Upper lobe of right lung (tissue), 1 donor: ENCODE measurements at regions not wholly inside any gene's neighbourhood (a gene's known extent, or its start where the extent isn't known, plus 50 kb on each side); places are given as distances from the start of the nearest gene placed in this dataset.
A peak's percentile ranks its signal among the peaks of the same experiment; 100 is the strongest.

Experiments
- ATAC-seq: fragments of 200-7000 bp; cut with Tn5 transposase; one replicate; pipeline ENCODE4 v1.9.1; 2020; ENCODE audit warnings: mild to moderate bottlenecking, moderate library complexity
- DNase-seq: peaks from one replicate; pipeline ENCODE4 v3.0.0-alpha.2; 2020
- H3K27ac ChIP-seq: fragments of 200-600 bp; one replicate; pipeline ENCODE4 v1.8.0; 2022
- H3K27me3 ChIP-seq: fragments of 200-600 bp; one replicate; pipeline ENCODE4 v1.8.0; 2022; ENCODE audit warnings: mild to moderate bottlenecking
- H3K36me3 ChIP-seq: fragments of 200-600 bp; one replicate; pipeline ENCODE4 v1.8.0; 2022
- H3K4me1 ChIP-seq: fragments of 200-600 bp; one replicate; pipeline ENCODE4 v1.8.0; 2022
- H3K4me3 ChIP-seq: fragments of 200-600 bp; one replicate; pipeline ENCODE4 v1.8.0; 2022; ENCODE audit warnings: mild to moderate bottlenecking
- H3K9me3 ChIP-seq: fragments of 200-600 bp; one replicate; pipeline ENCODE4 v1.8.0; 2022
- intact Hi-C: fragments of 100-400 bp; cut with DNase I; formaldehyde crosslinking; loops from one replicate; pipeline ENCODE4 v1.11.0; 2022
- TF ChIP-seq, protein P1 (sequence below): fragments of 200-600 bp; IDR thresholded peaks from one replicate; pipeline ENCODE4 v1.8.0; 2022; ENCODE audit warnings: antibody characterized with exemption
- donor health status: DM: no; HTN: yes; CAD: no; lungs with severe emphysema.

DNA sequence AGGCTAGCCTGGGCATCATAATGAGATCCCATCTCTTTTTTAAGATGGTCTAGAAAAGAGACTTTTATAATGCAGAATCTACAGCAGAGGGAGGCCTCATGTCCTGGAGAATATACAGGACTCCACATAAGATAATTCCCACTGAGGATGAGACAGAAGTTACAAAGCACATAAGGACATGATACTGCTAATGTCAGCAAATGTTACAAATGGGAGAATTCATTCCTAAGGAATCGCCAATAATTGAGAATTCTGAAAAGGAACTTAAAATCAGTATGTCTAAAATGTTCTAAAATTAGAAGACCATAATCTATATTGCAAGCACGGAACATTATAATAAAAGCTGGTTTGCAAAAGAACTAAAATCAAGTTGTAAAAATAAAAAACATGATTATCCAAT lies 131.6 kb upstream of the PKDCC start:
- intact Hi-C loops: no loop called here
- H3K27ac ChIP-seq: no peak overlapping the region
- no peaks in the 10 kb centered on the region for H3K9me3 ChIP-seq
- H3K4me3 ChIP-seq: no peak overlapping the region
- H3K36me3 ChIP-seq: no peaks in the 10 kb centered on the region
- ATAC-seq (no peak), DNase-seq (no peak)
- H3K27me3 ChIP-seq: no peaks in the 10 kb centered on the region
- no peaks in the 10 kb centered on the region for H3K4me1 ChIP-seq
- TF ChIP-seq, protein P1, sequence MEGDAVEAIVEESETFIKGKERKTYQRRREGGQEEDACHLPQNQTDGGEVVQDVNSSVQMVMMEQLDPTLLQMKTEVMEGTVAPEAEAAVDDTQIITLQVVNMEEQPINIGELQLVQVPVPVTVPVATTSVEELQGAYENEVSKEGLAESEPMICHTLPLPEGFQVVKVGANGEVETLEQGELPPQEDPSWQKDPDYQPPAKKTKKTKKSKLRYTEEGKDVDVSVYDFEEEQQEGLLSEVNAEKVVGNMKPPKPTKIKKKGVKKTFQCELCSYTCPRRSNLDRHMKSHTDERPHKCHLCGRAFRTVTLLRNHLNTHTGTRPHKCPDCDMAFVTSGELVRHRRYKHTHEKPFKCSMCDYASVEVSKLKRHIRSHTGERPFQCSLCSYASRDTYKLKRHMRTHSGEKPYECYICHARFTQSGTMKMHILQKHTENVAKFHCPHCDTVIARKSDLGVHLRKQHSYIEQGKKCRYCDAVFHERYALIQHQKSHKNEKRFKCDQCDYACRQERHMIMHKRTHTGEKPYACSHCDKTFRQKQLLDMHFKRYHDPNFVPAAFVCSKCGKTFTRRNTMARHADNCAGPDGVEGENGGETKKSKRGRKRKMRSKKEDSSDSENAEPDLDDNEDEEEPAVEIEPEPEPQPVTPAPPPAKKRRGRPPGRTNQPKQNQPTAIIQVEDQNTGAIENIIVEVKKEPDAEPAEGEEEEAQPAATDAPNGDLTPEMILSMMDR: no peak

DNA sequence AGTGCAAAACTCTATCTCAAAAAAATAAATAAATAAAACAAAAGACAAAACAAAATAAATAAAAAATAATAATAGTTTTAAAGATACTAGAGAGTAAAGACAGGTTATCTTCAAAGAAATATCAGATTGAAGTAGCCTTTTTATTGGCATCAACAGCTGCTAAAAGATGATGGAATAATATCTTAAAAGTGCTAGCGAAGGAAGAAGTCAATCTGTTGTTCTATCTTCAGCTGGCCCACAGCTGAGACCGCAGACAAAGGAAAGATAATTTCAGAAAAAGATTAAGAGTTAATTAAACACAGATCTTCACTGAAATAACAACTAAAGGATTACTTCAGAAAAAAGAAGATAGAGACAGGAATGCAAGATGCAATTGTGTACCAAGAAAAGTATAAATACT lies 130.2 kb upstream of the PKDCC start:
- H3K9me3 ChIP-seq: no peaks in the 10 kb centered on the region
- no peaks in the 10 kb centered on the region for H3K36me3 ChIP-seq
- H3K27ac ChIP-seq: no peak overlapping the region
- H3K4me1 ChIP-seq: no peaks in the 10 kb centered on the region
- TF ChIP-seq, protein P1: no peak
- intact Hi-C loops: no loop called here
- ATAC-seq (no peak), DNase-seq (no peak)
- H3K4me3 ChIP-seq: no peak overlapping the region
- H3K27me3 ChIP-seq: no peaks in the 10 kb centered on the region

DNA sequence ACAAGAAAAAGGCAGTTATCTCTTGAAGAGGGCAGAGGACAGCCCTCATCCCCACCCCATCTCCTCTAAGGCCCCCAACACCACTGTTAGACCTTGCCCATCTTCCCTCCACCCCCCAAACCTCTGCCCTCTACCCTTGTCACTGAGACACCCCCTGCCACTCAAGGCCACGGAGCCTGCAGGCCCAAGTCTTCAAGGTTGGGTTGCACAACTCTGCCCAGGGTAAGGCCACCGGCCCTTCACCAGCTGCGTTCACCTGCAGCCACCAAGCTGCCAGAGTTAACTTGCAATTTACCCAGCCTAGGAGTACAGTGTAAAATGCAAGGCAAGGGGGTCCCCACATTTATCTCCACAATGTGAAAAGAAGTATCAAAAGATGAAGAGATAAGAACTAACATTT lies 128.7 kb upstream of the PKDCC start:
- no peaks in the 10 kb centered on the region for H3K4me1 ChIP-seq
- no peak overlapping the region for H3K4me3 ChIP-seq
- no peaks in the 10 kb centered on the region for H3K27me3 ChIP-seq
- no peaks in the 10 kb centered on the region for H3K9me3 ChIP-seq
- ATAC-seq (no peak), DNase-seq (no peak)
- intact Hi-C loops: no loop called here
- TF ChIP-seq, protein P1: no peak
- H3K27ac ChIP-seq: no peak overlapping the region
- H3K36me3 ChIP-seq: no peaks in the 10 kb centered on the region

DNA sequence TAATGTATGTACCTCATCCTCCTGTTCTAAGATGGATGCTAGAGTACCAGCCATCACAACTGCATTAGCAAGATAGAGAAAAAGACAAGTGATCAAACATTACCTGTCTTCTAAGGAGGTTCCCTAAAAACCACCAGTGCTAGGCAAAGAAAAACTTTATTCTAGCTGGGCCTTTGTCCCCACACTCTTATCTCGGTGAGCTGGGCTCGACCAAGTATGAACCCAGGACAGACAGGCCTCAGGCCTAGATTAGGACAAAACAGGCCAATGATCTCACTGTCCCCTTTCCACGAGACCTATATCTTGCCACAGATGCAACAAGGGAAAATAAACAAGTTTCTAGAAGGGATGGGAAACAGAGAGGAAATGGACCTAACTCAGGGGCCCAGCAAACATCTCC lies 127.6 kb upstream of the PKDCC start:
- ATAC-seq: no peak
- Histone ChIP-seq H3K4me1 (no peaks in the 10 kb centered on the region), H3K27me3 (no peaks in the 10 kb centered on the region), H3K9me3 (no peaks in the 10 kb centered on the region), H3K27ac (no peak overlapping the region), H3K4me3 (no peak overlapping the region), H3K36me3 (no peaks in the 10 kb centered on the region)
- intact Hi-C loops: no loop called here
- TF ChIP-seq, protein P1: no peak
- DNase-seq: no peak

DNA sequence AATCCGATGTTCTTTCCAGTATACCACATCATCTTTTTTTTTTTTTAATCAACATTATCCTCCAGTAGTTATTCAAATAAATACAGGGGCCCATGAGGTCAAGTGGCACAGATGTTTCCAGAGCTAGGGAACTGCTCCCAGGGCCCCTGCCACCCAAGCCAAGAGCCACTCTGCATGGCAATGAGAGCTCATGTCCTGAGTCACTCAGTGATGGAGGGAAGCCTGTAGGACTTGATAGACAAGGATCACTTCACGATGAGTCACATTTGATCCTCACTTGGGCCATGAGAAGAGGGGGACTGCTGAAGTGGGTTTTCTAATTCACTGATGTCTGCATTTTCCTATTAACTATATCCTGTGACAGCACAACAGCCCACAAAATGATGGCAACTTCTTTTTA lies 127.0 kb upstream of the PKDCC start:
- Histone ChIP-seq H3K36me3 (no peaks in the 10 kb centered on the region), H3K4me1 (no peaks in the 10 kb centered on the region), H3K27ac (no peak overlapping the region), H3K27me3 (no peaks in the 10 kb centered on the region), H3K9me3 (no peaks in the 10 kb centered on the region), H3K4me3 (no peak overlapping the region)
- DNase-seq: no peak
- intact Hi-C loops: no loop called here
- ATAC-seq: no peak
- TF ChIP-seq, protein P1: no peak

DNA sequence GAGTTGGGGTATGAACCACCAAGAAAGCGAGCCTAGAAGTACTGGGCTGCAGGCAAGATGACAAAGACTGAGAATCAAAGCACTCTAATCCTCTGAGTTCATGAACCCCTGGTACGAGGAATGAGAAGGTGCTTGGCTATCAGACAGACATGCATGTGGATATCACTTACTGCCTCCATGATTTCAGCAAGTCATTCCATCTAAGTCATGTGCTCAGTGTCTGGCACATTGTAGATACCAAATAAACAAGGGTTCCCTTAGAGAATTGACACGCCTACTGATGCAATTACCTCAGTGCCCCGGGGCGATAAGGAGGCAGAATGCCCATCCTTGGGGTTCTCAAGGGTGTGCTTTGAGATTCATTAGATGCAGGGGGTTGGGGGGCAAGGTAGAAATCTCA lies 125.6 kb upstream of the PKDCC start:
- H3K4me1 ChIP-seq: no peaks in the 10 kb centered on the region
- intact Hi-C loops: no loop called here
- no peak for DNase-seq
- no peaks in the 10 kb centered on the region for H3K9me3 ChIP-seq
- ATAC-seq: peak; percentile 58
- H3K4me3 ChIP-seq: no peak overlapping the region
- no peaks in the 10 kb centered on the region for H3K27me3 ChIP-seq
- TF ChIP-seq, protein P1: no peak
- no peaks in the 10 kb centered on the region for H3K36me3 ChIP-seq
- no peak overlapping the region for H3K27ac ChIP-seq
